Mesothelial cell of epicardium (in vitro differentiated cells): ENCODE measurements at regions not wholly inside any gene's neighbourhood (a gene's known extent, or its start where the extent isn't known, plus 50 kb on each side); places are given as distances from the start of the nearest gene placed in this dataset.

Source experiments
- DNase-seq, 2 experiments: peaks; one replicate each; pipeline ENCODE4 v3.0.0; 2021; ENCODE audit warnings: low spot score in 2 of 2; ENCODE audit not compliant: unreplicated experiment in 2 of 2
- H3K27ac Mint-ChIP-seq: 2 replicates; pipeline ENCODE4 v1.8.0; 2021; ENCODE audit warnings: mixed read lengths
- H3K27me3 Mint-ChIP-seq: 2 replicates; pipeline ENCODE4 v1.8.0; 2021; ENCODE audit warnings: low read depth, mixed read lengths
- H3K36me3 Mint-ChIP-seq: 2 replicates; pipeline ENCODE4 v1.8.0; 2021; ENCODE audit warnings: mixed read lengths
- H3K4me1 Mint-ChIP-seq: 2 replicates; pipeline ENCODE4 v1.8.0; 2021; ENCODE audit warnings: mixed read lengths
- H3K4me3 Mint-ChIP-seq: 2 replicates; pipeline ENCODE4 v1.8.0; 2021; ENCODE audit warnings: mild to moderate bottlenecking, moderate library complexity, mixed read lengths
- H3K9me3 Mint-ChIP-seq: 2 replicates; pipeline ENCODE4 v1.8.0; 2021; ENCODE audit warnings: mixed read lengths
- TF ChIP-seq, protein P1 (sequence below): fragments of 200-600 bp; sonication (generic); IDR thresholded peaks from one replicate; pipeline ENCODE4 v1.5.0; 2021; ENCODE audit warnings: antibody characterized with exemption; ENCODE audit not compliant: unreplicated experiment

DNA sequence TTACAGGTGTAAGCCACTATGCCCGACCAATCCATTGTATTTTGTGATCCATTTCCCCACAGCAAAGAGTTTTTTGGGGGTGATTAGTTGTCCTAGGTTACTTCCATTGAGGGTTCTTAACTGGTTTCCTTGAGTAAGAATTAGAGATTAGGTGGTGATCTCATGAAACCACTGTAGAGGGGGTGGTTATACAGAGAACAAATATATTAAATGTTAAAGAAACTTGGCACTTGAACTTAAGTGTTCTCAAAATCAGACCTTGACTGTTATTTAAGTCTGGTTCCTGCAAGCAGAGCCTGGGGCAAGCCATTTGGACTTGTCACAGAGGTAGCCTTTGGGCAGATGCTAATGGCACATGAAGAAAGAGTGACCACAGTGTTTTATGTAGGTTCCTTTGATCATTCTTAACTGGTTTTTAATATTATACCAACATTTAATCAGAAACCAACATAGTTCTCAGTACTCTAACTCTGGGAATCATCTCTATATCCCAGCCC lies 288.5 kb downstream of the SOX4 start:
- Mint-ChIP-seq H3K9me3 (peaks cover 33% of the 10 kb centered on the region), H3K4me3 (no peak overlapping the region), H3K4me1 (peaks cover 14% of the 10 kb centered on the region), H3K27ac (no peak overlapping the region), H3K27me3 (no peaks in the 10 kb centered on the region), H3K36me3 (peaks cover 31% of the 10 kb centered on the region)
- no peak for DNase-seq
- TF ChIP-seq, protein P1, sequence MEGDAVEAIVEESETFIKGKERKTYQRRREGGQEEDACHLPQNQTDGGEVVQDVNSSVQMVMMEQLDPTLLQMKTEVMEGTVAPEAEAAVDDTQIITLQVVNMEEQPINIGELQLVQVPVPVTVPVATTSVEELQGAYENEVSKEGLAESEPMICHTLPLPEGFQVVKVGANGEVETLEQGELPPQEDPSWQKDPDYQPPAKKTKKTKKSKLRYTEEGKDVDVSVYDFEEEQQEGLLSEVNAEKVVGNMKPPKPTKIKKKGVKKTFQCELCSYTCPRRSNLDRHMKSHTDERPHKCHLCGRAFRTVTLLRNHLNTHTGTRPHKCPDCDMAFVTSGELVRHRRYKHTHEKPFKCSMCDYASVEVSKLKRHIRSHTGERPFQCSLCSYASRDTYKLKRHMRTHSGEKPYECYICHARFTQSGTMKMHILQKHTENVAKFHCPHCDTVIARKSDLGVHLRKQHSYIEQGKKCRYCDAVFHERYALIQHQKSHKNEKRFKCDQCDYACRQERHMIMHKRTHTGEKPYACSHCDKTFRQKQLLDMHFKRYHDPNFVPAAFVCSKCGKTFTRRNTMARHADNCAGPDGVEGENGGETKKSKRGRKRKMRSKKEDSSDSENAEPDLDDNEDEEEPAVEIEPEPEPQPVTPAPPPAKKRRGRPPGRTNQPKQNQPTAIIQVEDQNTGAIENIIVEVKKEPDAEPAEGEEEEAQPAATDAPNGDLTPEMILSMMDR: no peak

DNA sequence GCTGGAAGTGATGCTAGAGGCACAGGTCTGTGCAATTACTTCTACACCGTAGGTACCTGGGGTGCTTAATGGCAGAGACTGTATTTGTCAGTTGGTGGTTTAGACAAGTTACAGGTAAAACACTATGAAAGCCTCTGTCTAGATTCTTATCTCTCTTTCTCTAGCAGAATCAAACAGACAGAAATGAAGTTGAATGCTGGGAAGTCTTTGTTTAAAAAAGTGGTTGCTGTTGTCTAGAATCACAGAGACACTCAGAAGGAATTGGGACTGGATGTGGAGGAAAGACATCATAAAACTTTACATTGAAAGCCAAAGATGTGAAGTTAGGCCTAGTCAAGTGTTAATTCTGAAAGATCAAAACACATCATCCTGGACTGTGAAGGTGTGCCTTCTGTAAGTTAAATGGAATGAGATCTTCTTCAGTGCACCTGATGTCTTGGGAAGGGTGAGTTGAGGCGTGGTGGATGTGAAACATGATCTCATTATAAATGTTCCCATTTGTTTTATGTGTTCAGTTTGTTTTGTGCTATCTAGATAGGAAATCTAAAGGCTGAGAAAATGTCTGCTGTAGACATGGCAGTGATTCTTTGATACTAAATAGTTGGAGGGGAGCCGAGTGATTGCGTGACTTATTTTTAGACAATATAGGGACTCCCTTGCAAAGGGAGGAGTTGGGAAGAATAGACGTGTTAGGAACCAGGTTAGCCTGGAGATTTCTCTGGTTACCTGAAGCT lies 290.2 kb downstream of the SOX4 start:
- Mint-ChIP-seq H3K36me3 (peaks cover 20% of the 10 kb centered on the region), H3K4me3 (no peak overlapping the region), H3K27ac (no peak overlapping the region), H3K4me1 (peaks cover 17% of the 10 kb centered on the region), H3K9me3 (peaks cover 21% of the 10 kb centered on the region), H3K27me3 (no peaks in the 10 kb centered on the region)
- DNase-seq: no peak
- TF ChIP-seq, protein P1: no peak

DNA sequence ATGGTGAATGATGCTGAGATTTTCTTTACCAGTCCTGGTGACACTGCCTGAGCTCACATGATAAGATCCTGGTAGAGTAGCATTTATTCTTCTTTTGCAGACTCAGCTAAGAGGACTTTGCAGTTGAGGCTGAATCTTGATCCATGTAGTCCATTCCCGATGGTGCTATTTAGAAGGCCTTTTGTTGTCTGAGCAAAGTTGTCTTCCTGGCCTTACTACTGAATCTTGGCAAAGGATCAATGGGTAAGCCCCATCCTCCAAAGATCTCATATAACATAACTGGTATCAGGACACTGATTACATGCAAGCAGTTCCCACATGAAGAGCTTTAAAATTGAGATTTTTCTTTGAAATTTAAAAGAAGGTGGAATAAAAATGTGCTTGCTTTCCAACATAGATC lies 291.6 kb downstream of the SOX4 start:
- peaks cover 12% of the 10 kb centered on the region for H3K36me3 Mint-ChIP-seq
- no peak for DNase-seq
- TF ChIP-seq, protein P1: no peak
- no peak overlapping the region for H3K4me3 Mint-ChIP-seq
- H3K27me3 Mint-ChIP-seq: no peaks in the 10 kb centered on the region
- H3K4me1 Mint-ChIP-seq: peaks cover 17% of the 10 kb centered on the region
- H3K27ac Mint-ChIP-seq: no peak overlapping the region
- H3K9me3 Mint-ChIP-seq: peaks cover 10% of the 10 kb centered on the region

DNA sequence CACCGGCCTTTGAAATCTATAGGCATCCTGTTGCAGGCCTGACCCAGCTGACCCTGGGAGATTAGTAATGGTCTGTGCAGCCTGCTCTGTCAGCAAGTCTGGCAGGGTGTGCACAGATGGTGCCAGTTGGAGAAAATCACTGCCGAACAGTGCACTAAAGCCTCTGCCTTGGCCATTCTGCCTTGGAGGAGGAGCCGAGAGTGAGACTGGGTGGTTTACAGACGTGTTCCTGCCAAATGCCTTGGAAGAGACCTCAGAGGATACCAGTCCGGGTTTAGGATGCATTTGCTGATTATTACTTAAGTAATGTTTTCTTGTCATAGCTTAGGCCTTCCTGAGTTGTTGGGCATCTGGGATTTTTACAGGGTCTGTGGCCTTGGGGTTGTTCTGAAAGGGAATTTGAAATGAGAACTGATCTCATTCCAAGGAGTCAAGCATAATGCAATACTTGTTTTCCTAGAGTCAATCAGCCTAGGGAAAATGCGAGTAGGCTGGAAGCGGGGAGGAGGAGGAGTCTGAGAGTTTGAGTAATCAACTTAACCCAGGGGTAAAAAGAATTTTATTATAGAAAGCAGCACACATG lies 292.1 kb downstream of the SOX4 start:
- TF ChIP-seq, protein P1: no peak
- H3K9me3 Mint-ChIP-seq: peaks cover 5% of the 10 kb centered on the region
- H3K27ac Mint-ChIP-seq: no peak overlapping the region
- H3K36me3 Mint-ChIP-seq: peaks cover 9% of the 10 kb centered on the region
- no peak for DNase-seq
- no peak overlapping the region for H3K4me3 Mint-ChIP-seq
- peaks cover 17% of the 10 kb centered on the region for H3K4me1 Mint-ChIP-seq
- H3K27me3 Mint-ChIP-seq: no peaks in the 10 kb centered on the region

DNA sequence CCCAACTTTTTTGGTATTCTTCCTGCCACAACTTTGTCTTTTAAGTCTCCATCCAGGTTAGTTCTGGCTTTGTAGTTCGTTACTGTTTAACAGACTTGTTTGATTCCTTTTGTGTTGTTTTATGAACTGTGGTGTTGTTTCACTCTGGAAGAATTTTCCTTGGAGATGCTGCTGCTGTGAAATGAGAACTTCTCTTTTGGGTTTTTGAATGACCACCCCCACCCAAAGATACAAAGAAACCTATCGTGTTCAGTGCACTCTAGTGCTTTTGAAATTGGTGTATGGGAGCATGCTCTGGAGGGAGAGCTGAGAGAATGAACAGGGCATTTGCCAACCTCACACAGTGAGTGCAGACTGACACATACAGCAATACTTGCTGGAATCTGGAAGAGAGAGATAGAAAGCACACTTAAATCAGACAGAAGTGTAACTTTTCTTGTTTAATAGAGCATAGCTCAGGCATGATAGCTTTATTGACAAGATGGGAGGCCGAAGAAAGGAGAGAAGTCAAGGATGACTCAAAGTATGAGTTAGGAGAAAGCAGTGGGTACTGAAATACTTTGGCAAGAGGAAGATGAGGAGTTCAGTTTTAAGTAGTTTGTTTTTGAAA lies 293.1 kb downstream of the SOX4 start:
- Mint-ChIP-seq H3K27ac (no peak overlapping the region), H3K27me3 (no peaks in the 10 kb centered on the region), H3K4me1 (peaks cover 17% of the 10 kb centered on the region), H3K36me3 (peaks cover 10% of the 10 kb centered on the region), H3K9me3 (no peaks in the 10 kb centered on the region), H3K4me3 (no peak overlapping the region)
- TF ChIP-seq, protein P1: no peak
- no peak for DNase-seq
